ENCODE measurements at regions not wholly inside any gene's neighbourhood (a gene's known extent, or its start where the extent isn't known, plus 50 kb on each side); places are given as distances from the start of the nearest gene placed in this dataset.
"Not testable (repeated sequence)": the region's sequence is repeated elsewhere in the genome, so short reads cannot be mapped to it uniquely, and the experiment has no call there.

- H3K27me3 ChIP-seq (ENCODE audit: insufficient read depth, low read length); H3K36me3 Mint-ChIP-seq; intact Hi-C loops (cut with micrococcal nuclease); H3K27ac ChIP-seq (ENCODE audit: low read depth, low read length); H3K4me1 ChIP-seq (ENCODE audit: insufficient read depth, low read length); POLR2A ChIA-PET (ENCODE audit: partially characterized antibody); DNase-seq; H3K9me3 ChIP-seq (ENCODE audit: control insufficient read depth in 1 of 2, low read length in 2 of 2); H3K4me3 ChIP-seq (ENCODE audit: low read length in 2 of 2); H3K4me3 Mint-ChIP-seq; H3K27ac Mint-ChIP-seq; H3K9me3 Mint-ChIP-seq; H3K27me3 Mint-ChIP-seq; CTCF ChIA-PET (ENCODE audit: partially characterized antibody); H3K36me3 ChIP-seq (ENCODE audit: insufficient read depth, low read length); H3K4me1 Mint-ChIP-seq: not testable (repeated sequence)
Observed at GRCh38 chr11:106317208-106317773, 239.8 kb downstream of the AASDHPPT start.

- no peaks in the 10 kb centered on the region for H3K27me3 Mint-ChIP-seq
Observed at GRCh38 chr11:106321601-106322000, 244.1 kb downstream of the AASDHPPT start.

GRCh38 chr11:106322106-106322505, 244.6 kb downstream of the AASDHPPT start:
- Histone ChIP-seq H3K4me1 (ENCODE audit: insufficient read depth, low read length) (no peaks in the 10 kb centered on the region), H3K9me3 (ENCODE audit: control insufficient read depth in 1 of 2, low read length in 2 of 2) (no peaks in the 10 kb centered on the region), H3K27me3 (ENCODE audit: insufficient read depth, low read length) (no peaks in the 10 kb centered on the region), H3K36me3 (ENCODE audit: insufficient read depth, low read length) (no peaks in the 10 kb centered on the region), H3K4me3 (ENCODE audit: low read length in 2 of 2) (no peak overlapping the region), H3K27ac (ENCODE audit: low read depth, low read length) (no peak overlapping the region)
- ChIA-PET POLR2A (ENCODE audit: partially characterized antibody) (no interaction called here), CTCF (ENCODE audit: partially characterized antibody) (no interaction called here)
- Mint-ChIP-seq H3K9me3 (peaks cover 0 to 4% (median 0%) of the 10 kb centered on the region in 8 donors), H3K4me3 (no peak overlapping the region), H3K4me1 (no peaks in the 10 kb centered on the region), H3K36me3 (no peaks in the 10 kb centered on the region), H3K27ac (no peak overlapping the region), H3K27me3 (no peaks in the 10 kb centered on the region)
- intact Hi-C loops (cut with micrococcal nuclease) = no loop called here
- no peak for DNase-seq

More at GRCh38 chr11:106321601-106322000, 244.1 kb downstream of the AASDHPPT start:
- ChIA-PET CTCF (ENCODE audit: partially characterized antibody) (no interaction called here), POLR2A (ENCODE audit: partially characterized antibody) (no interaction called here)
- Histone ChIP-seq H3K9me3 (ENCODE audit: control insufficient read depth in 1 of 2, low read length in 2 of 2) (no peaks in the 10 kb centered on the region), H3K27ac (ENCODE audit: low read depth, low read length) (no peak overlapping the region), H3K4me1 (ENCODE audit: insufficient read depth, low read length) (no peaks in the 10 kb centered on the region), H3K36me3 (ENCODE audit: insufficient read depth, low read length) (no peaks in the 10 kb centered on the region), H3K4me3 (ENCODE audit: low read length in 2 of 2) (no peak overlapping the region), H3K27me3 (ENCODE audit: insufficient read depth, low read length) (no peaks in the 10 kb centered on the region)
- intact Hi-C loops (cut with micrococcal nuclease) = no loop called here
- no peak for DNase-seq
- Mint-ChIP-seq H3K4me1 (no peaks in the 10 kb centered on the region), H3K9me3 (peaks cover 0 to 4% (median 0%) of the 10 kb centered on the region in 8 donors), H3K36me3 (no peaks in the 10 kb centered on the region), H3K27ac (no peak overlapping the region), H3K4me3 (no peak overlapping the region)

GRCh38 chr11:106326087-106326486, 248.6 kb downstream of the AASDHPPT start:
- POLR2A ChIA-PET (ENCODE audit: partially characterized antibody) = no interaction called here
- Histone ChIP-seq H3K9me3 (ENCODE audit: control insufficient read depth in 1 of 2, low read length in 2 of 2) (no peaks in the 10 kb centered on the region), H3K27ac (ENCODE audit: low read depth, low read length) (no peak overlapping the region), H3K4me3 (ENCODE audit: low read length in 2 of 2) (no peak overlapping the region), H3K27me3 (ENCODE audit: insufficient read depth, low read length) (no peaks in the 10 kb centered on the region), H3K4me1 (ENCODE audit: insufficient read depth, low read length) (no peaks in the 10 kb centered on the region), H3K36me3 (ENCODE audit: insufficient read depth, low read length) (no peaks in the 10 kb centered on the region)
- intact Hi-C loops (cut with micrococcal nuclease) = no loop called here
- H3K4me1 Mint-ChIP-seq = no peaks in the 10 kb centered on the region
- H3K27me3 Mint-ChIP-seq = no peaks in the 10 kb centered on the region
- H3K27ac Mint-ChIP-seq = no peak overlapping the region
- CTCF ChIA-PET (ENCODE audit: partially characterized antibody) = no interaction called here
- peaks cover 0 to 5% (median 0%) of the 10 kb centered on the region in 8 donors for H3K9me3 Mint-ChIP-seq
- no peaks in the 10 kb centered on the region for H3K36me3 Mint-ChIP-seq
- H3K4me3 Mint-ChIP-seq = no peak overlapping the region
- DNase-seq = no peak

GRCh38 chr11:106327134-106327533, 249.7 kb downstream of the AASDHPPT start:
- H3K27me3 Mint-ChIP-seq = no peaks in the 10 kb centered on the region
- ChIA-PET POLR2A (ENCODE audit: partially characterized antibody) (no interaction called here), CTCF (ENCODE audit: partially characterized antibody) (no interaction called here)
- Histone ChIP-seq H3K4me3 (ENCODE audit: low read length in 2 of 2) (no peak overlapping the region), H3K27ac (ENCODE audit: low read depth, low read length) (no peak overlapping the region), H3K36me3 (ENCODE audit: insufficient read depth, low read length) (no peaks in the 10 kb centered on the region), H3K4me1 (ENCODE audit: insufficient read depth, low read length) (no peaks in the 10 kb centered on the region), H3K27me3 (ENCODE audit: insufficient read depth, low read length) (no peaks in the 10 kb centered on the region), H3K9me3 (ENCODE audit: control insufficient read depth in 1 of 2, low read length in 2 of 2) (no peaks in the 10 kb centered on the region)
- no peak for DNase-seq
- no peaks in the 10 kb centered on the region for H3K36me3 Mint-ChIP-seq
- peaks cover 0 to 5% (median under 1%) of the 10 kb centered on the region in 8 donors for H3K9me3 Mint-ChIP-seq
- no peak overlapping the region for H3K4me3 Mint-ChIP-seq
- intact Hi-C loops (cut with micrococcal nuclease) = no loop called here
- no peaks in the 10 kb centered on the region for H3K4me1 Mint-ChIP-seq
- no peak overlapping the region for H3K27ac Mint-ChIP-seq

- POLR2A ChIA-PET (ENCODE audit: partially characterized antibody) = no interaction called here
- no peak overlapping the region for H3K27ac ChIP-seq (ENCODE audit: low read depth, low read length)
- no peak for DNase-seq
- H3K4me3 Mint-ChIP-seq = no peak overlapping the region
- H3K9me3 Mint-ChIP-seq = peaks cover 0 to 5% (median under 1%) of the 10 kb centered on the region in 8 donors
- H3K4me1 Mint-ChIP-seq = no peaks in the 10 kb centered on the region
- H3K27me3 ChIP-seq (ENCODE audit: insufficient read depth, low read length) = no peaks in the 10 kb centered on the region
- CTCF ChIA-PET (ENCODE audit: partially characterized antibody) = interaction anchor here (1.6 kb wide), 1 partner anchor 9 kb away, joined by 3 read pairs; no protein-coding TSS in a partner anchor
- intact Hi-C loops (cut with micrococcal nuclease) = no loop called here
- H3K36me3 Mint-ChIP-seq = no peaks in the 10 kb centered on the region
- no peaks in the 10 kb centered on the region for H3K27me3 Mint-ChIP-seq
- H3K4me1 ChIP-seq (ENCODE audit: insufficient read depth, low read length) = no peaks in the 10 kb centered on the region
- H3K4me3 ChIP-seq (ENCODE audit: low read length in 2 of 2) = no peak overlapping the region
- no peaks in the 10 kb centered on the region for H3K9me3 ChIP-seq (ENCODE audit: control insufficient read depth in 1 of 2, low read length in 2 of 2)
- H3K36me3 ChIP-seq (ENCODE audit: insufficient read depth, low read length) = no peaks in the 10 kb centered on the region
- no peak overlapping the region for H3K27ac Mint-ChIP-seq
Observed at GRCh38 chr11:106327637-106328036, 250.2 kb downstream of the AASDHPPT start.

GRCh38 chr11:106329273-106330018, 252.0 kb downstream of the AASDHPPT start:
- Histone ChIP-seq H3K27me3 (ENCODE audit: insufficient read depth, low read length) (no peaks in the 10 kb centered on the region), H3K36me3 (ENCODE audit: insufficient read depth, low read length) (no peaks in the 10 kb centered on the region), H3K27ac (ENCODE audit: low read depth, low read length) (no peak overlapping the region), H3K4me3 (ENCODE audit: low read length in 2 of 2) (no peak overlapping the region), H3K9me3 (ENCODE audit: control insufficient read depth in 1 of 2, low read length in 2 of 2) (no peaks in the 10 kb centered on the region), H3K4me1 (ENCODE audit: insufficient read depth, low read length) (no peaks in the 10 kb centered on the region)
- ChIA-PET CTCF (ENCODE audit: partially characterized antibody) (interaction anchor here (0.7 to 0.9 kb wide), 2 partner anchors 11 to 72 kb away, joined by 3 to 5 read pairs; no protein-coding TSS in a partner anchor), POLR2A (ENCODE audit: partially characterized antibody) (no interaction called here)
- Mint-ChIP-seq H3K4me3 (no peak overlapping the region), H3K9me3 (peaks cover 0 to 5% (median under 1%) of the 10 kb centered on the region in 8 donors), H3K27ac (no peak overlapping the region), H3K4me1 (no peaks in the 10 kb centered on the region), H3K27me3 (no peaks in the 10 kb centered on the region), H3K36me3 (no peaks in the 10 kb centered on the region)
- DNase-seq = no peak
- intact Hi-C loops (cut with micrococcal nuclease) = no loop called here

All from CD4-positive, alpha-beta memory T cell (primary cell).